ENCODE measurements at regions not wholly inside any gene's neighbourhood (a gene's known extent, or its start where the extent isn't known, plus 50 kb on each side); places are given as distances from the start of the nearest gene placed in this dataset.

DNA sequence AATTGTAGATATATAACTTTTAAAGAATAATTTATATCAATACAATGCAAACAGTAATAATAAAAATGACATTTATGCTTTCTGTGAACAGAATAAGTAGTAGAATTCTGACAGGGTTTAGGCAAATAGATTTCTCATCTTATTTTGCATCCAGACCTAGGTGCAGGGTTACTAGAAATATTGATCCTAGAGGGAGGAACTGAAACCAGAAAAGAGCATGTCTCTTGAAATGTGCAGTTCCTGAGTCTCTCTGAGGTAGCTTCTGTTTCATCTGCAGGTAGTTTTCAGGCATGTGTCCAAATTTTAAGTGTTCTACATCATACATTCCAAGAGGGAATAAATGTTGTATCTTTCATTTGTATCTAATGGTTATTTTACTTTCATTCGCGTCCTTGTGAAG is 631.9 kb upstream of the ADGRL4 start:
- POLR2A ChIA-PET (ENCODE audit: low non-redundant PET), result no interaction called here
- TF ChIP-seq, protein P1, sequence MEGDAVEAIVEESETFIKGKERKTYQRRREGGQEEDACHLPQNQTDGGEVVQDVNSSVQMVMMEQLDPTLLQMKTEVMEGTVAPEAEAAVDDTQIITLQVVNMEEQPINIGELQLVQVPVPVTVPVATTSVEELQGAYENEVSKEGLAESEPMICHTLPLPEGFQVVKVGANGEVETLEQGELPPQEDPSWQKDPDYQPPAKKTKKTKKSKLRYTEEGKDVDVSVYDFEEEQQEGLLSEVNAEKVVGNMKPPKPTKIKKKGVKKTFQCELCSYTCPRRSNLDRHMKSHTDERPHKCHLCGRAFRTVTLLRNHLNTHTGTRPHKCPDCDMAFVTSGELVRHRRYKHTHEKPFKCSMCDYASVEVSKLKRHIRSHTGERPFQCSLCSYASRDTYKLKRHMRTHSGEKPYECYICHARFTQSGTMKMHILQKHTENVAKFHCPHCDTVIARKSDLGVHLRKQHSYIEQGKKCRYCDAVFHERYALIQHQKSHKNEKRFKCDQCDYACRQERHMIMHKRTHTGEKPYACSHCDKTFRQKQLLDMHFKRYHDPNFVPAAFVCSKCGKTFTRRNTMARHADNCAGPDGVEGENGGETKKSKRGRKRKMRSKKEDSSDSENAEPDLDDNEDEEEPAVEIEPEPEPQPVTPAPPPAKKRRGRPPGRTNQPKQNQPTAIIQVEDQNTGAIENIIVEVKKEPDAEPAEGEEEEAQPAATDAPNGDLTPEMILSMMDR (conservative IDR thresholded peaks at IDR 0.05; ENCODE audit: low read depth, low read length), result no peak
- no peak for TF ChIP-seq EZH2 (IDR thresholded peaks at IDR 0.05; ENCODE audit: borderline replicate concordance, low read depth, low read length, poor library complexity, severe bottlenecking)
- no TSS peak for BruUV-seq (replicated peaks)
- Histone ChIP-seq H3K36me3 (ENCODE audit: insufficient read depth, low read length, poor library complexity, severe bottlenecking) (no peaks in the 10 kb centered on the region), H3K27me3 (replicated peaks; ENCODE audit: insufficient read depth, low read depth, low read length, poor library complexity) (no peaks in the 10 kb centered on the region), H3K4me3 (ENCODE audit: low read depth, low read length, poor library complexity, severe bottlenecking) (no peak overlapping the region), H3K4me1 (ENCODE audit: insufficient read depth, low read length, poor library complexity, severe bottlenecking) (no peaks in the 10 kb centered on the region), H3K27ac (ENCODE audit: low read depth, low read length, poor library complexity, severe bottlenecking) (no peak overlapping the region), H3K9me3 (ENCODE audit: low read depth, low read length, poor library complexity, severe bottlenecking) (no peaks in the 10 kb centered on the region)
- no peak for DNase-seq (ENCODE audit: low spot score)
- CTCF ChIA-PET, result no interaction called here
- intact Hi-C loops (cut with micrococcal nuclease; ENCODE audit: unreplicated experiment), result no loop called here

DNA sequence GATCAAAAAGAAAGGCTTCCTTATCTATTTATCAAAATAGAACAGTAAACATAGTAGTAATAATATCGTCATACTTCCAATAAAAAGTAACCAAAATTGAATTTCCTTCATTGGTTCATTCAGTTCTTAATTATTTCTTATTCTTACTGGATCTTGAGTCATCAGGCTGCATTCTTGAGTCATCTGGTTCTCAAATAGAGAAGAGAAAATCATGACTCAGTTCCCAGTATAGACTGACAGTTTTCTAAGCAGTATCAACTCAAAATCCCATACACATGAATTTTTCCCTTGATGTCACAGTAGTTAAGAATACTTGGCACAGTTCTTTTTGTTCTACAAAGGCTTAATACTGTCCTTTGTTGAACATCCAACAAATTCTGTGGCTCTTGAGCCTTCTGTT is 626.9 kb upstream of the ADGRL4 start:
- H3K9me3 ChIP-seq (ENCODE audit: low read depth, low read length, poor library complexity, severe bottlenecking), result no peaks in the 10 kb centered on the region
- H3K4me1 ChIP-seq (ENCODE audit: insufficient read depth, low read length, poor library complexity, severe bottlenecking), result no peaks in the 10 kb centered on the region
- H3K27ac ChIP-seq (ENCODE audit: low read depth, low read length, poor library complexity, severe bottlenecking), result no peak overlapping the region
- BruUV-seq (replicated peaks), result no TSS peak
- H3K27me3 ChIP-seq (replicated peaks; ENCODE audit: insufficient read depth, low read depth, low read length, poor library complexity), result no peaks in the 10 kb centered on the region
- H3K4me3 ChIP-seq (ENCODE audit: low read depth, low read length, poor library complexity, severe bottlenecking), result no peak overlapping the region
- DNase-seq (ENCODE audit: low spot score), result no peak
- CTCF ChIA-PET, result no interaction called here
- intact Hi-C loops (cut with micrococcal nuclease; ENCODE audit: unreplicated experiment), result no loop called here
- no peaks in the 10 kb centered on the region for H3K36me3 ChIP-seq (ENCODE audit: insufficient read depth, low read length, poor library complexity, severe bottlenecking)
- POLR2A ChIA-PET (ENCODE audit: low non-redundant PET), result no interaction called here
- TF ChIP-seq EZH2 (IDR thresholded peaks at IDR 0.05; ENCODE audit: borderline replicate concordance, low read depth, low read length, poor library complexity, severe bottlenecking), result no peak
- TF ChIP-seq, protein P1 (conservative IDR thresholded peaks at IDR 0.05; ENCODE audit: low read depth, low read length), result no peak

DNA sequence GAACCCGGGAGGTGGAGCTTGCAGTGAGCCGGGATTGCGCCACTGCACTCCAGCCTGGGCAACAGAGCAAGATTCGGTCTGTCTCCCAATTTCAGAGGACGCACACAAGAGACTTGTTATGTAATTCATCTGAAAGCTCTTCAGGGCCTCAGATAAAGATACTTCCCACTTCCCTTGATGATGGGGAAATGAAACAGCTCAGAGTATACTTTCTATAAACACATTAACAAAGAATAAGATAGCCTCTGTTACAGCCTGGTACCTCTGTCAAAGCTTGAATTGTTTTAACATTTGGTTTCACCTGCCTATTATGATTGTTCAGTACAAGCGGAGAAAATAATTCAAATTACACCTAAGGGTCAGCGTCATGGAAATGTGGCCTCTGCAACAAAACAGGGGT is 622.9 kb upstream of the ADGRL4 start:
- H3K9me3 ChIP-seq (ENCODE audit: low read depth, low read length, poor library complexity, severe bottlenecking), result no peaks in the 10 kb centered on the region
- TF ChIP-seq, protein P1 (conservative IDR thresholded peaks at IDR 0.05; ENCODE audit: low read depth, low read length), result no peak
- no peak for TF ChIP-seq EZH2 (IDR thresholded peaks at IDR 0.05; ENCODE audit: borderline replicate concordance, low read depth, low read length, poor library complexity, severe bottlenecking)
- H3K27me3 ChIP-seq (replicated peaks; ENCODE audit: insufficient read depth, low read depth, low read length, poor library complexity), result no peaks in the 10 kb centered on the region
- intact Hi-C loops (cut with micrococcal nuclease; ENCODE audit: unreplicated experiment), result no loop called here
- DNase-seq (ENCODE audit: low spot score), result no peak
- no peak overlapping the region for H3K4me3 ChIP-seq (ENCODE audit: low read depth, low read length, poor library complexity, severe bottlenecking)
- BruUV-seq (replicated peaks), result no TSS peak
- CTCF ChIA-PET, result no interaction called here
- no peak overlapping the region for H3K27ac ChIP-seq (ENCODE audit: low read depth, low read length, poor library complexity, severe bottlenecking)
- H3K36me3 ChIP-seq (ENCODE audit: insufficient read depth, low read length, poor library complexity, severe bottlenecking), result no peaks in the 10 kb centered on the region
- H3K4me1 ChIP-seq (ENCODE audit: insufficient read depth, low read length, poor library complexity, severe bottlenecking), result no peaks in the 10 kb centered on the region
- POLR2A ChIA-PET (ENCODE audit: low non-redundant PET), result no interaction called here

Data from A673 (cell line).